ENCODE measurements at regions not wholly inside any gene's neighbourhood (a gene's known extent, or its start where the extent isn't known, plus 50 kb on each side); places are given as distances from the start of the nearest gene placed in this dataset.

GRCh38 chr3:161975201-161975600 lies 478.6 kb downstream of the OTOL1 start:
- TF ChIP-seq CTCF (conservative IDR thresholded peaks at IDR 0.05; ENCODE audit: low read length), result no peak
- TF ChIP-seq EZH2phosphoT487 (IDR thresholded peaks at IDR 0.05; ENCODE audit: borderline replicate concordance), result no peak

Data from Loucy (cell line).